Esophagus mucosa (tissue), 1 donor: ENCODE measurements at regions not wholly inside any gene's neighbourhood (a gene's known extent, or its start where the extent isn't known, plus 50 kb on each side); places are given as distances from the start of the nearest gene placed in this dataset.
"Not testable (repeated sequence)": the region's sequence is repeated elsewhere in the genome, so short reads cannot be mapped to it uniquely, and the experiment has no call there.

ENCODE experiments used
- ATAC-seq: fragments of 200-7000 bp; cut with Tn5 transposase; one replicate; pipeline ENCODE4 v1.9.1; 2020
- donor health status: DM: yes; HTN: yes; CAD: no.

GRCh38 chr4:116275006-116275405, 810.4 kb downstream of the TRAM1L1 start:
- no peak for ATAC-seq

GRCh38 chr4:116272336-116272735, 813.0 kb downstream of the TRAM1L1 start:
- ATAC-seq = no peak

- not testable (repeated sequence) for ATAC-seq
Observed at GRCh38 chr4:116260931-116261330, 824.4 kb downstream of the TRAM1L1 start.

- no peak for ATAC-seq
Observed at GRCh38 chr4:116244771-116245170, 840.6 kb downstream of the TRAM1L1 start.

- no peak for ATAC-seq
Observed at GRCh38 chr4:116243431-116243830, 841.9 kb downstream of the TRAM1L1 start.

DNA sequence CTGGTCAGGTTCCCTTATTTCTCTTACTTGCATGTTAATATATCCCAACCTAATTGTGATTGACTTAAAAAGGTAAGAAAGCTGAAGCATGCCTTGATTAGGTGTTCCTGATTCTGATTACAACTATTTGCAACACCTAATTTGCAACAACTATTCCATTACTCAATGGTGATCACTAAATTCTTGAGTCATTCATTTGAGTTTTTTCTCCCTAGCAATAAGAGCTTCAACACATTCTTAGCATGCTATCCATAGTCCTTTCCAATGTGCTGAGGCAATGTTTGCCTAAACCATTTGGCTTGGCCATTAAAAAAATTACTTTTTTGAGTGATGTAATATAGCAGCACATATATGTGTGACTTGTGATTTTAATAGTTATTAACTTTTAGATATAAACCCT, 851.4 kb downstream of the TRAM1L1 start:
- ATAC-seq = no peak

DNA sequence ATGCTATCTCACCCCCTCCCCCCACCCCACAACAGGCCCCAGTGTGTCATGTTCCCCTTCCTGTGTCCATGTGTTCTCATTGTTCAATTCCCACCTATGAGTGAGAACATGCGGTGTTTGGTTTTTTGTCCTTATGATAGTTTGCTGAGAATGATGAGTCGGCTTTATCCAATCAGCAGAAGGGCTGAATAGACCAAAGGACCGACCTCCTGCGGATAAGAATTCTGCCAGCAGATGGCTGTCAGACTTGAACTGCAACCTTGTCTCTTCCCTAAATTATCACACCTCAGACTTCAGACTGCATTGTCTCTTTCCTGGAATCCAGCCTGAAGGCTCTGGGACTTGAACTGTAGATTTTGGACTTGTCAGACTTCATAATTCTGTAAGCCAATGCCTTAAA, 853.4 kb downstream of the TRAM1L1 start:
- not testable (repeated sequence) for ATAC-seq

GRCh38 chr4:116229420-116229819, 856.0 kb downstream of the TRAM1L1 start:
- no peak for ATAC-seq

DNA sequence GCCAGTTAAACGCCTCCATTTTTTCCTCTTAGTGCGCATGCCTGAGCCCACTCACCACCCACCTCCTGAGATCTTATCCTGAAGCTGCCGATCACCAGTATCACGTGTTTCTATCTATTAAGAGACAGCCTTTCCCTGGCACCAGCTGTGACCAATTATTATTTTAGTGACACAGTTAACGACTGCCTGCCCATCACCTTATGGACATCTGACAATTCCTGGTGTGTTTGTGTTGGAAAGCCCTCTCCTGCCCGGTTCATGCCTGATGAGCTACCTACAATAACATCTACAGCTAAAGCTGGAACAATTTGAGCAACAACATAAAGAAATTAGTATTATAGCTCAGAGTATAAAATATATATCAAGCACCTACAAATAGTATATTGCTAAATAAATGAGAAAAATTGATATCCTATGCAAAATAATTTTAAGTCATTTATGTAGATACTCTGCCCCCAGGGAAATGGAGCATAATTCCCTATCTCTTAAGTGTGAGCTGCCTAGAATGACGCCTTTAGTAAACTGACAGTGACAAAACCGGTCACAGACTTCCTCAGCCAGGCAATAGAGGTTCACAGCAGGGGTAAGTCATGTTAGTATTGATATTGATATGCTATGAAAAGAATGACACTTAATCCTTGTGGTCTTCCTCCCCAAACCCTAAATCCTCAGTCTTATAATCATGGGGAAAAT, 862.2 kb downstream of the TRAM1L1 start:
- no peak for ATAC-seq

DNA sequence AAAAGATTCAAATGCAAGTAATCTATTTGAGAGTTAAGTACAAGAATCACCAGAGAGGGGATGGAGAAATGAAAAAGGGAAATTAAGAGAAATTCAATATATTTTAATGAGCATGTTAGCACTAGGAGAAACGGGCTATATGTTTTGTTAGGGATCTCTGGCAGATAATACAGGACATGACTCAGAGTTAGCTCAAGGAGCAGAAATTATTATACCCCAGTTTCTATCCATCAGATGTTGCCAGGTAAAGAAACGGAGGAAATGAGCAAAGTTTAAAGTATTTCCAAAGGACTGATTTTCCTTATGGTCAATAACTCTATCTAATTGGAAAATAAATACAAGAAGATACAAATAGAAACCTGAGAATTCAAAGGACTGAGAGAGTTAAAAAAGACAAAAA, 867.6 kb downstream of the TRAM1L1 start:
- no peak for ATAC-seq

GRCh38 chr4:116215622-116216021, 869.8 kb downstream of the TRAM1L1 start:
- no peak for ATAC-seq

GRCh38 chr4:116202524-116202923, 882.9 kb downstream of the TRAM1L1 start:
- no peak for ATAC-seq

- no peak for ATAC-seq
Observed at GRCh38 chr4:116197317-116197809, 888.0 kb downstream of the TRAM1L1 start.

- no peak for ATAC-seq
Observed at GRCh38 chr4:116183241-116183640, 902.1 kb downstream of the TRAM1L1 start.

GRCh38 chr4:116180157-116180601, 905.2 kb downstream of the TRAM1L1 start:
- ATAC-seq = no peak

- not testable (repeated sequence) for ATAC-seq
Observed at GRCh38 chr4:116151371-116151770, 934.0 kb downstream of the TRAM1L1 start.

GRCh38 chr4:116150152-116150551, 935.2 kb downstream of the TRAM1L1 start:
- ATAC-seq = no peak

GRCh38 chr4:116143198-116143597, 942.2 kb downstream of the TRAM1L1 start:
- ATAC-seq = no peak

DNA sequence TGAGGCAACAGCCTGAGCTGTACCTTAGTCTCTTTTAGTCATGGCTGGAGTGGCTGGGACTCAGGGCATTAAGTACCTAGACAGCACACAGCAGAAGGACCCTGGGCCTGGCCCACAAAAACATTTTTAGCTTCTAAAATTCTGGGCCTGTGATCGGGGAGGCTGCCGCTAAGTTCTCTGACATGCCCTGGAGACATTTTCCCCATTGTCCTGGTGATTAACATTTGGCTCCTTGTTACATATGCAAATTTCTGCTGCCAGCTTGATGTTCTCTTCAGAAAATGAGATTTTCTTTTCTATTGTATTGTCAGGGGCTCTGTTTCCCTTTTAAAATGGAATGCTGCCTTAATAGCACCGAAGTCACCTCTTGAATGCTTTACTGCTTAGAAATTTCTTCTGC, 952.4 kb downstream of the TRAM1L1 start:
- no peak for ATAC-seq

DNA sequence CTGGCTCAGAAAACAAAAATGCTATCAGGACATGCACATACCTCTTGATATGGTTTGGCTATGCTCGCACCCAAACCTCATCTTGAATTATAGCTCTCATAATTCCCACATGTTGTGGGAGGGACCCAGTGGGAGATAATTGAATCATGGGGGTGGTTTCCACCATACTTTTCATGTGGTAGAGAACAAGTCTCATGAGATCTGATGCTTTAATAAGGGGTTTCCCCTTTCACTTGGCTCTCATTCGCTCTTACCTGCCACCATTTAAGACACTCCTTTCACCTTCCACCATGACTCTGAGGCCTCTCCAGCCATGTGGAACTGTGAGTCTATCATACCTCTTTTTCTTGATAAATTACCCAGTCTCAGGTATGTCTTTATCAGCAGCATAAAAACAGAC, 958.6 kb downstream of the TRAM1L1 start:
- ATAC-seq = no peak

- no peak for ATAC-seq
Observed at GRCh38 chr4:116122124-116122523, 963.3 kb downstream of the TRAM1L1 start.

DNA sequence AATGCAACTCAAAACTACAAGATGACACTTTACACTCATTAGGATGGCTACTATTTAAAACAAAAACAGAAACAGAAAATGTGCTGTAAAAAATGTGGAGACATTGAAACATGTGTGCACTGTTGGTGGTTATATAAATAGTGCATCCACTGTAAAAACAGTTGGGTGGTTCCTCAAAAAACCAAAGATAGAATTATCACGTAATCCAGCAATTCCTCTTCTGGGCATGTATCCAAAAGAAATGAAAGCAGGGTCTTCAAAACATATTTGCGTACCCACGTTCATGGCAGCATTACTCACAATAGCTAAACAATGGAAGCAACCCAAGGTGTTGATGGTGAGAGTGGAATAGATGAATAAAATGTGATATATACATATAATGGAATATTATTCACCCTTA, 967.2 kb downstream of the TRAM1L1 start:
- no peak for ATAC-seq

GRCh38 chr4:116112861-116113260, 972.5 kb downstream of the TRAM1L1 start:
- not testable (repeated sequence) for ATAC-seq

DNA sequence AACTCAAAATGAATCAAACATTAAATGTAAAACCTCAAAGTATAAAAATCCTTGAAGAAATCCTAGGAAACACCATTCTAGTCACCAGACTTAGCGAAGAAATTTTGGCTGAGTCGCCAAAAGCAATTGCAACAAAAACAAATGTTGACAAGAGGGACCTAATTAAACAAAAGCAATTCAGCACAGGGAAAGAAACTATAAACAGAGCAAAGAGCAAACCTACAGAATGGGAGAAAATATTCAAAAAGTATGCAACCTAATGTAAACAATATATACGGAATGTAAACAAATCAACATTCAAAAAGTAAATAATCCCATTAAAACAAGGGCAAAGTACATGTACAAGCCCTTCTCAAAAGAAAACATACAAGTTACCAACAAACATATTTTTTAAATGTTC, 974.7 kb downstream of the TRAM1L1 start:
- no peak for ATAC-seq

- no peak for ATAC-seq
Observed at GRCh38 chr4:116108606-116109005, 976.8 kb downstream of the TRAM1L1 start.
